Natural killer cell treated with Interleukin-12 subunit alpha and Interleukin-12 subunit beta and Interleukin-15 and Interleukin-18, amount 100 ng/mL, for 72 hours (primary cell): ENCODE measurements at regions not wholly inside any gene's neighbourhood (a gene's known extent, or its start where the extent isn't known, plus 50 kb on each side); places are given as distances from the start of the nearest gene placed in this dataset.

Experiments used
- ATAC-seq, 2 donors: fragments of 150-1000 bp; cut with Tn5 transposase in 1 of 2; sonication (Bioruptor Pico), chemical (Tn5 transposase) in 1 of 2; 2 replicates each; pipeline ENCODE4 v1.10.0; 2021
- DNase-seq: peaks from one replicate; pipeline ENCODE4 v3.0.0; 2022; ENCODE audit warnings: low spot score
- H3K27ac Mint-ChIP-seq, 2 donors: 1 replicate in 1 of 2; 2 replicates in 1 of 2; pipeline ENCODE4 v1.8.0; 2022; ENCODE audit warnings: mixed read lengths in 2 of 2, mild to moderate bottlenecking in 1 of 2, moderate library complexity in 1 of 2
- H3K27me3 Mint-ChIP-seq, 2 donors: 1 replicate in 1 of 2; 2 replicates in 1 of 2; pipeline ENCODE4 v1.8.0; 2022; ENCODE audit warnings: mixed read lengths in 2 of 2
- H3K36me3 Mint-ChIP-seq: one replicate; pipeline ENCODE4 v1.8.0; 2022; ENCODE audit warnings: mixed read lengths
- H3K4me1 Mint-ChIP-seq, 2 donors: 1 replicate in 1 of 2; 2 replicates in 1 of 2; pipeline ENCODE4 v1.8.0; 2022; ENCODE audit warnings: low read depth in 2 of 2, mixed read lengths in 2 of 2, mild to moderate bottlenecking in 1 of 2
- H3K4me3 Mint-ChIP-seq: one replicate; pipeline ENCODE4 v1.8.0; 2022; ENCODE audit warnings: mixed read lengths
- H3K9me3 Mint-ChIP-seq: 2 replicates; pipeline ENCODE4 v1.8.0; 2022; ENCODE audit warnings: mixed read lengths

DNA sequence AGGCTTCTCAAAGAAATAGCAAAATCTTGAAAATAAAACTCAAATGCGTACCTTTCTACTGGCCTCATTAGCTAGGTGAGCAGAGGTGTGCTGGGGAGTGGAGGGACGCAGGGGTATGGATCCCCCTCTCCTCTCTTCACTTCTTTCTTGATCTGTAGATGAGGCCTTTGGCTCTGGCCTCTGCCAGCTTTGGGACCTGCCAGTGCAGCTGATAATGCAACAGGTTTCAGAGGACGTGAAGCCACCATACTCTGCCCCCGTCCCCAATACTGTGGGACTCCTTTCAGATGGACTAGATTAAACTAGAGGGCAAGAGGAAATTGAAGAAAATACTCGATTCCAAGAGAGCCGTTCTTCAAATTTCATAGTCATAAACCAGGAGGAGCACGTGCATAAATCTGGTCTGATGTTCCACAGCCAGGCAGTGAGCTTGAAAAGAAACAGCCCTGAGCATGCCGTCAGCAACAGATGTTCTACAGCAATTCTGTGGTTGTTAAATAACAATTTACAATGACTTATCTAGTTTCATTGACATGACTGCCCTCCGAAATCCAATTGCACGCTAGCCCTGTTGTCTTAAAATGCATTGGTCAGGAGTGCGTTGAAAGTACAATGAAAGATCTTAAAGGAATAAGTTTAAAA lies 245.3 kb upstream of the FOXQ1 start:
- H3K36me3 Mint-ChIP-seq = no peaks in the 10 kb centered on the region
- H3K4me3 Mint-ChIP-seq = no peak overlapping the region
- no peak for ATAC-seq
- no peak overlapping the region for H3K27ac Mint-ChIP-seq
- peaks cover 15 to 42% of the 10 kb centered on the region in 2 donors for H3K27me3 Mint-ChIP-seq
- no peak for DNase-seq
- H3K4me1 Mint-ChIP-seq = peaks cover 0 to 5% of the 10 kb centered on the region in 2 donors
- H3K9me3 Mint-ChIP-seq = no peaks in the 10 kb centered on the region

DNA sequence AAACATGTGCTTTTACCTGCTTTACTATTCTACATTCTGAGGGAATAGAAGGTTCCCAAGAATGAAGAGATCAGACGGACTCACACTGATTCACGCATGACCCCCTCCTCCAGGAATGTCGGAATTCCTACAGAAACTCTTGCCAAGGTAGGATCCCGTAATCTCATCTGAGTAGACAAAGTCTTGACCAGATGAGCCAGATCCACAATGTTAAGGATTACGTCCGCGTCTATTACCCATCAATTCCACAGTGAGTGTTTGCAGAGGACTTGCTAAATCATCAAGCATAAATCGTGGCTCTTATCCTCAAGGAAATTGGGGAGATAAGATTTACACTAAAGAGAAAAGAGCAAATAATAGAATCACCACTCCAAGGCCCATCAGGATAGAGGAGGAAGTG lies 245.9 kb upstream of the FOXQ1 start:
- H3K27ac Mint-ChIP-seq = no peak overlapping the region
- H3K9me3 Mint-ChIP-seq = no peaks in the 10 kb centered on the region
- no peaks in the 10 kb centered on the region for H3K36me3 Mint-ChIP-seq
- DNase-seq = no peak
- peaks cover 19 to 46% of the 10 kb centered on the region in 2 donors for H3K27me3 Mint-ChIP-seq
- ATAC-seq = no peak
- H3K4me1 Mint-ChIP-seq = peaks cover 0 to 5% of the 10 kb centered on the region in 2 donors
- no peak overlapping the region for H3K4me3 Mint-ChIP-seq

DNA sequence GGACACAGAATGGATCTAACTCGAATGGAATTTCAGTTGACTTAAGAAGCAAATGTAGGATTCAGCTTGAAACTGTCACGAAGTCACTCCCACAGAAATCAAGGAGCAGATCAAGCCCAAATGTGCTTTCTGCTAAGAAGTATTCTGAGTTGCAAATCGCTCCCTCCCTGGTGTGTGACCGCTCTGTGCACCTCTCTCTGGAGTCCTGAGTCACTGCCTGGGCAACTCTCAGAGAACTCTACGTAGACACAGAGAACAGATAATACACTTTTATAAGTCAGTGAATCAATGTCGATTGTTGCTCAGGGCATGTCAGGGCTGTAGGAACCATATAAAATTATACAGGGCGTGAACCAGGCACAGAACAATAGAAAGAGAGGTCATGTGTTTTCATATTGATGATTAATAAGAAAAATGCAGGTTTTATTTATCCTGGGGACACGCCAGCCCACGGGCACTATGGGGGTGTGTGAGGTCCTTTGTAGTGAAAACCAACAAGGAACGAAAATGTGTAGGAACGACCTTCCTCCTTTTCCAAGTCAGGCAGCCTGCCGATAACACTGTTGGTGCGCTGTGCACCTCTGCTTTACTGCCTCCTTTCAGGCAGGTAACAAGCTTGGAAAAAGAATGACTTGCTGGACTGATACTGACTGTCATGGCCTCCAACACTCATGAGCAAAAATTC lies 248.1 kb upstream of the FOXQ1 start:
- ATAC-seq = no peak
- Mint-ChIP-seq H3K4me1 (peaks cover 0 to 2% of the 10 kb centered on the region in 2 donors), H3K36me3 (no peaks in the 10 kb centered on the region)

DNA sequence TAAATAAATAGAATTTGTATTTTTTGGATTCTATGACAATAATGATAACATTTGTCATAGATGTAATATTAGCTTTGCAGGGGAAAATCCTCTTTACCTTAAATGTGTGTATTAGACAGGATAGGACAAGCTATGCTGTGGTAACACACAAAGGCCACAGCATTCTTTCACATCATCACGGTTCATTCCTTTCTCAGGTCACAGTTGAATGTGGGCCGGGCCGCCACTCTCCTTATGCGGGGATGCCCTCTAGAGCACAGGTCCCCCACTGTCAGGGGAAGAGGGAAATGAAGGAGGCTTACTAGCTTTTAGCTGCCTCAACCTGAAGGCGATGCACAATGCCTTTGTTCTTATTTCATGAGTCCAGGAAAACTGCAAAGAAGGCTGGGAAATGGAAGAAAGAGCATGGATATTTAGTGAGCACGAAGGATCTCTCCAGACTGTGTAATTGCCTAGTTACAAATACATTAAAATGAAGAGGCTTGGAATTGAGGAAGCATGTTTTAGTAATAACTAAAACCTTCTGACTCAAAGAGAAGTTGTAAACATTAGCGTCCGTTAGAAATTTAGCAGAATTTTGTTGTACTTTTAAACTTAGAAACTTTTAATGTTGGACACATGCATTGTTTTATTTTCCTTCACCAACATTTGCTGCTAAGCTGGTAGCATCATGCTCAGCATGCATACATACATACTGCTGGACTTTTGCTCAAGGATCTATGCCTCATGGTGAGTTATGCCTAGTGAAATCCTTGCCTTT lies 248.9 kb upstream of the FOXQ1 start:
- H3K36me3 Mint-ChIP-seq = no peaks in the 10 kb centered on the region
- peaks cover 22 to 44% of the 10 kb centered on the region in 2 donors for H3K27me3 Mint-ChIP-seq
- H3K4me3 Mint-ChIP-seq = no peak overlapping the region
- H3K4me1 Mint-ChIP-seq = no peaks in the 10 kb centered on the region
- H3K27ac Mint-ChIP-seq = no peak overlapping the region
- DNase-seq = no peak
- no peak for ATAC-seq
- H3K9me3 Mint-ChIP-seq = no peaks in the 10 kb centered on the region

More for the DNA sequence above, 248.1 kb upstream of the FOXQ1 start:
- Mint-ChIP-seq H3K4me3 (no peak overlapping the region), H3K27ac (no peak overlapping the region), H3K9me3 (no peaks in the 10 kb centered on the region), H3K27me3 (peaks cover 24 to 48% of the 10 kb centered on the region in 2 donors)
- DNase-seq = no peak

DNA sequence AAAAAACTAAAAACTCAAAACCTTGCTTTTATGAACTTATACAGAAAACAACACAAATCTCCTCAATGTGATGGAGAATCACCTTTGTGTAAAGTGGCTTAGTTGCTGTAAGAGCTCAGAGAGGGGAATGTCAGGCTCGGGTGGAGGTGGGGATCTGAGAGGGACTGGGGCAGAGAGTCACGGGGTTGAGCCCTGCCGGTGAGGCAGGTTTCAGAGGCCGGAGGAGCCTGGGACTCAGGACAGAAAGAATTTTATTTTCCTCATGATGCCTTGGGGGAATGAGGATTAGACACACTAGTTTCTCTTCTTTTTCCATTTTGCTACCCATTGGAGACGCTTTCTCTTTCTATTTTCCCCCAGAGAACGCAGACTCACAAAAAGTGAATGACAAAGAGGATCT lies 252.3 kb upstream of the FOXQ1 start:
- no peaks in the 10 kb centered on the region for H3K9me3 Mint-ChIP-seq
- ATAC-seq (no peak), DNase-seq (no peak)
- peaks cover 23 to 44% of the 10 kb centered on the region in 2 donors for H3K27me3 Mint-ChIP-seq
- no peaks in the 10 kb centered on the region for H3K36me3 Mint-ChIP-seq
- H3K4me1 Mint-ChIP-seq = no peaks in the 10 kb centered on the region
- no peak overlapping the region for H3K4me3 Mint-ChIP-seq
- no peak overlapping the region for H3K27ac Mint-ChIP-seq

DNA sequence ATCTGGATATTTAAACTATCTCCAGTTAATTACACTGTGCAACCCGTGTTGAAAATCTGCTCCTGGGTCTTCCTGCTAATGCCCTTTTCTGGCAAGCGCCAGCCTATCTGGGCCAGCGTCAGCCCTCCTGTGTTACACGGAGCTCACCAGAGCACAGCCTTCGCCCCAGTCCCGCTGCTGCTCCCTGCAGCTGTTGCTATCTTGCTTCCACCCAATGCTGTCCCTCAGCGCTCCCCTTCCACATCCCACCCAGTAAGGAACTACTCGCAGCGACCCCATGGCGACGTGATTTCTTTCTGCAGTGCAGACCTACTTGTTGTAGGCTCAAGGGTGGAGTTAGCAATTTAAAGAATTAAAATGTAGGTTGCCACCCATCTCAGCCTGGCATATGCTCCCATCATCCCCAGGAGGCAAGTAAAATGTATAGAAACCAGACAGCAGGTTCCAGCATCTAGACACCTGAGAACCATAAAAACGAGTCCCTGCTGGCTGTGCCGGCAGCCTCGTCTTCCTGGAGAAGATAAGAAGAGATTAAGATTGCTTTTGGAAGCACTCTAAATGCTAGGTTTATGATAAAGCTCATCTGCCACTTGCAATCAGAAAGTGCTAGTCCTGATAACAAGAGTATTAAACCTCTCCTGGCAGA lies 254.3 kb upstream of the FOXQ1 start:
- H3K4me3 Mint-ChIP-seq = no peak overlapping the region
- H3K9me3 Mint-ChIP-seq = no peaks in the 10 kb centered on the region
- ATAC-seq (no peak), DNase-seq (no peak)
- H3K4me1 Mint-ChIP-seq = no peaks in the 10 kb centered on the region
- no peak overlapping the region for H3K27ac Mint-ChIP-seq
- peaks cover 23 to 34% of the 10 kb centered on the region in 2 donors for H3K27me3 Mint-ChIP-seq
- H3K36me3 Mint-ChIP-seq = no peaks in the 10 kb centered on the region

DNA sequence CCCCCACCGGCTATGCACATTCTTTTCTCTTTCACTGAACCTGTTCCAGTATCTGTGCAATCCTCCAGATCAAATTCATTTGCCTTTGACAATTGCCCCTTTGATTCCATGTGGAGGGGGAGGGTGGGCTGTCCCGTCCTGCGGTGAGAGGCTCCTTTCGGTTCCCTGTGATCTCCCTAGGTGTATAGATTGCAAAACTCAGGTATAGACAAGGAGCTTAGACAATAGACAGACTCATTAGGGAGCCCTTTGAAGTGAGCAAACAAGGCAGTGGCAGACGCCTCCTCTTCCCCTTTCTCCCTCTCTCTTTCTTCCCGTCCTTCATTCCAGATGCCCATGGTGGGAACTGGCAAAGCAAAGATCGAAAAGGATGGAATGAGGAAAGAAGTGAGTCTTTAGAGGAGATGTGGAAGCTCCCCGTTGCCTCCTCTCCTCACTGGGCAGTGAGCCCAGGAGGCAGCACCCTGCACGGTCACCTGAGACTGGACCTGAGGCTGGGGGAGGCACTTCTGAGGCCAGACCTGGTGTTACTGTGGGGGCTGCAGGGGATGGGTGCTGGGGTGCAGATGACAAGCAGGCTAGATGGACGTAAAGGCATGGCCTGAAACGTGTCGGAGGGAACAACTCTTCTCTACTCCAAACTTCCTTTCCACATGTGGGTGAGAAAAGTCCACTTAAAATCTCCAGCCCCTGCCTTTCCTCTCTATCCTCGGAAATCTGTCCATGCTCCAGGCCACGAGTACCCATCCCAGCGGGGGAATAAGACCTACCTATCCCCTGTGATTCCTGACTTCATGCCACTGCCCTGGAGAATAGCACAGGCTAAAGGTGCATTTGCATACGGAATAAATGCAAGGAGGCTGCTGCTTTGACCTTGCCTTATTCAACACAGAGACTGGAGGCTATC lies 256.6 kb upstream of the FOXQ1 start:
- DNase-seq = no peak

DNA sequence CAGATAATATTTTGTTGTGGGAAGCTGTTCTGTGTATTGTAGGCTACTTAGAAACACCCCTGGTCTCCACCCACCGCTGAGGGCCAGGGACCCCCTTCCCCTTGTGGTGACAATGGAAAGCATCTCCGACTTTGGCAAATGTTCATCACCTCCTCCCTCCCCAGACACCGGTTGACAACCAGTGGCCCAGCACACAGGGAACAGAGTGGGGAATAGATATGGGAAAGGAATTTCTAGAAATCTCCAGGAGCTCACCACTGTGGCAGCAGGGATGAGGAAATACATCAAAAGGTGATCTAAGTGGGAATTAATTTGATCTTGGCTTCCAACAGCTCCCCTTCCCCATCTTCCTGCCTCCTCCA lies 257.3 kb upstream of the FOXQ1 start:
- no peak for ATAC-seq
- no peak overlapping the region for H3K4me3 Mint-ChIP-seq

More for the DNA sequence above, 256.6 kb upstream of the FOXQ1 start:
- Mint-ChIP-seq H3K4me3 (no peak overlapping the region), H3K27me3 (peaks cover 11 to 28% of the 10 kb centered on the region in 2 donors), H3K36me3 (no peaks in the 10 kb centered on the region), H3K9me3 (no peaks in the 10 kb centered on the region), H3K4me1 (no peaks in the 10 kb centered on the region), H3K27ac (no peak overlapping the region)
- ATAC-seq = no peak

DNA sequence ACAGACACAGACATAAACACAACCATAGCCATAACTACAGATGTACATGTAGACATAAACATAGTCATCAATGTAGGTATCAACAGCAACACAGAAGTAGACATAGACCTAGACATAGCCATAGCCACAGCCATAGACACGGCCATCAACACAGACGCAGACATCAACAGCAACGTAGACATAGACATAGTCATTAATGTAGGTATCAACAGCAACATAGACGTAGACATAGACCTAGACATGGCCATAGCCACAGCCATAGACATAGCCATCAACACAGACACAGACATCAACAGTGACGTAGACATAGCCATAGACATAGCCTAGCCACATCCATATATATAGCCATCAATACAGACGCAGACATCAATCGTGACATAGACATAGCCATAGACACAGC lies 258.3 kb upstream of the FOXQ1 start:
- Mint-ChIP-seq H3K27me3 (peaks cover 8 to 35% of the 10 kb centered on the region in 2 donors), H3K36me3 (no peaks in the 10 kb centered on the region), H3K4me3 (no peak overlapping the region), H3K9me3 (no peaks in the 10 kb centered on the region), H3K27ac (no peak overlapping the region), H3K4me1 (no peaks in the 10 kb centered on the region)
- ATAC-seq (peak; percentile 63 to 68), DNase-seq (no peak)

More for the DNA sequence above, 257.3 kb upstream of the FOXQ1 start:
- H3K9me3 Mint-ChIP-seq = no peaks in the 10 kb centered on the region
- no peak overlapping the region for H3K27ac Mint-ChIP-seq
- no peaks in the 10 kb centered on the region for H3K36me3 Mint-ChIP-seq
- H3K27me3 Mint-ChIP-seq = peaks cover 8 to 25% of the 10 kb centered on the region in 2 donors
- no peak for DNase-seq
- no peaks in the 10 kb centered on the region for H3K4me1 Mint-ChIP-seq

DNA sequence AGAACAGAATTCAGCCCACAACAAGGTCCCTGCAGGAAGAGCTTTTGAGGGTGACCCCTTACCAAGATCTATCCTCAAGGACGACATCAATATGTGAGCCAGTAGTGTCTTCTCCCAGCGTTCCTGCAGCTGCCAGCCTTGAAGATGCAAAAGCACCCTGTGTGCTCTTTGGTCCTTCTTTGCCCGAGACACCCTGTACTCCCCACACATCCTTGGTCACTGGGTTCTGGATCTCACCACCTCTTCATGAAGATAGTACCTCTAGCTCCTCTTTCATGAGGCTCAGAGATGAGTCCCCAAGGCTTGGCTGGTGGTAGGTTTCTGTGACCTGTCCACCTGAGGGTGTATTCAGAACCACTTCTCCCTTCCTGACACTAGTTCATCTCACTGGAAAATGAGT lies 259.6 kb upstream of the FOXQ1 start:
- no peak overlapping the region for H3K4me3 Mint-ChIP-seq
- H3K4me1 Mint-ChIP-seq = no peaks in the 10 kb centered on the region
- H3K36me3 Mint-ChIP-seq = no peaks in the 10 kb centered on the region
- DNase-seq (no peak), ATAC-seq (no peak)
- peaks cover 15 to 46% of the 10 kb centered on the region in 2 donors for H3K27me3 Mint-ChIP-seq
- no peaks in the 10 kb centered on the region for H3K9me3 Mint-ChIP-seq
- H3K27ac Mint-ChIP-seq = no peak overlapping the region

DNA sequence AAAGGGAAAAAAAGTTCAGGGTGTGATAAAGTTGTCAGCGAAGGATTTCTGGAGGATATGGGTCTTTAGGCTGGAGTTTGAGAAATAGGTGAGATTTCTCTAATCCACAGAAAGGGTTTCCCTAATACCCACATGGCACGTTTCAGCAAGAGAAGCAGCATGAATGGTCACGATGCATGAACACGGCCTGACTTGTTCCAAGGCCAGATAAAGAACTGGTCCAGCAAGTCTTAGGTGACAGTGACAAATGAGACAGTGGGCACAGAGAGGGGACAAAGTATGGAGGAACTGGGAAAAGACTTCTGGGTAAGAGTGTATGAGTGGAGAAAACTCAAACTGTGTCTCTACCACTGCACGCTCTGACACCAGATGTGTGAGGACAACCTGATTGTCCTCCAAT lies 262.0 kb upstream of the FOXQ1 start:
- Mint-ChIP-seq H3K36me3 (no peaks in the 10 kb centered on the region), H3K9me3 (no peaks in the 10 kb centered on the region), H3K27ac (no peak overlapping the region), H3K27me3 (peaks cover 14 to 56% of the 10 kb centered on the region in 2 donors), H3K4me1 (no peaks in the 10 kb centered on the region), H3K4me3 (no peak overlapping the region)
- no peak for ATAC-seq
- DNase-seq = no peak

DNA sequence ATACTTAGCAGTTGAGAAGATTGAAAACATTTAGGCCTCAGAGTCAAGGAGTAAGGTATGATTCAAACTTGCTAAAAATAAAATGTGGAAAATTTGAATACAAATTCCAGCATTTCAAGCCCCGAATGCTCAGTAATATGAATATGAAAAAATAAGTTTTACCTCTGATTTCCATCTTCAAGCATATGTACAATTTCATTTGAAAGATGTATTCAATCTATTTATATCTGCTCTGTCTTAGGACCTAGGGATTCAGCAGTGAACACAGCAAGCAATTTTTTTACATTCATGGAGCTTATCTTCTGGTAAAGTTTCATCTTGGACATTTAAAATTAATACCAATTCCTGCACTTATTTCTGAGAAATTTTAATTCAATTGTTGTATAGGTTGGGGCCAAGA lies 262.7 kb upstream of the FOXQ1 start:
- H3K36me3 Mint-ChIP-seq = no peaks in the 10 kb centered on the region
- H3K4me3 Mint-ChIP-seq = no peak overlapping the region
- no peak for ATAC-seq
- peaks cover 19 to 62% of the 10 kb centered on the region in 2 donors for H3K27me3 Mint-ChIP-seq
- no peaks in the 10 kb centered on the region for H3K4me1 Mint-ChIP-seq
- H3K9me3 Mint-ChIP-seq = no peaks in the 10 kb centered on the region
- no peak overlapping the region for H3K27ac Mint-ChIP-seq
- no peak for DNase-seq

DNA sequence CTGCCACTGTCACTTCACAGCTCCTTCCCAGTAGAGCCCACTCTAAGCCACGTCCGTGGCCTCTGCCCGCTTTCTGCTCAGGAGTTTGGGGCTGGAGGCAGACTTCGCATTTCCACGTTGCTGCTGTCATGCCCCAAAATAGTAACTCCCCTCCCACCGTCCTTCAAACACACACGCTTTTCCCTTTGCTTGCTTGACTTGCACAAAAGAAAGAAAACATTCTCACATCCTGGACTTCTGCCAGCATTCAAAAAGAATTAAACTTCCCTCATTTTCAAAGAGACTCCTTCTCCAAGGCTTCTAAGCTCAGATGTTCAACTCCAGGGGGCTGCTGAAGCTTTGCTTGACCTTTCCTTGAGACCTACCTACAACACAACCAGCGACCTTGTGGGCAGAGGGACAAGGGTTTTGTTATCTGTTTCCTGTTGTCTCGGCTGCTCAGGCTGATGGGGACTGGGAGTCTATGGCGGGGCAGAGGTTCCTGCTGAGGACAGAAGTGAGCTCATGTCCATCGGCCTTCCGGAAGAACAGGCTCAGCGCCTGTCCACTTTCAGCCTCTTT lies 263.8 kb upstream of the FOXQ1 start:
- peaks cover 27 to 72% of the 10 kb centered on the region in 2 donors for H3K27me3 Mint-ChIP-seq
- H3K36me3 Mint-ChIP-seq = no peaks in the 10 kb centered on the region
- peak in 1 of 2 donors; percentile 20 for ATAC-seq
- H3K27ac Mint-ChIP-seq = no peak overlapping the region
- H3K9me3 Mint-ChIP-seq = no peaks in the 10 kb centered on the region
- no peak overlapping the region for H3K4me3 Mint-ChIP-seq
- no peaks in the 10 kb centered on the region for H3K4me1 Mint-ChIP-seq
- no peak for DNase-seq
